ENCODE measurements at regions not wholly inside any gene's neighbourhood (a gene's known extent, or its start where the extent isn't known, plus 50 kb on each side); places are given as distances from the start of the nearest gene placed in this dataset.

GRCh38 chr20:17872959-17873358 lies 95.6 kb downstream of the SNX5 start:
- TF ChIP-seq EZH2 (IDR thresholded peaks at IDR 0.05; ENCODE audit: insufficient read depth, poor library complexity, severe bottlenecking) (no peak), EZH2phosphoT487 (IDR thresholded peaks at IDR 0.05; ENCODE audit: insufficient read depth, low read depth) (no peak)
